Ishikawa (cell line): ENCODE measurements at regions not wholly inside any gene's neighbourhood (a gene's known extent, or its start where the extent isn't known, plus 50 kb on each side); places are given as distances from the start of the nearest gene placed in this dataset.

Source experiments
- CEBPB ChIP-seq: IDR thresholded peaks from 2 replicates; pipeline ENCODE4 v1.6.1; 2012
- CREB1 ChIP-seq: IDR thresholded peaks from 2 replicates; pipeline ENCODE4 v1.6.1; 2012; ENCODE audit warnings: low read depth
- EGR1 ChIP-seq: IDR thresholded peaks from 2 replicates; pipeline ENCODE4 v1.6.1; 2012
- EP300 ChIP-seq: IDR thresholded peaks from 2 replicates; pipeline ENCODE4 v1.6.1; 2012; ENCODE audit warnings: borderline replicate concordance
- FOXM1 ChIP-seq: IDR thresholded peaks from 2 replicates; pipeline ENCODE4 v1.6.1; 2012; ENCODE audit warnings: low read depth, borderline replicate concordance
- MAX ChIP-seq: IDR thresholded peaks from 2 replicates; pipeline ENCODE4 v1.6.1; 2012
- NFIC ChIP-seq: IDR thresholded peaks from 2 replicates; pipeline ENCODE4 v1.6.1; 2012
- RAD21 ChIP-seq: IDR thresholded peaks from 2 replicates; pipeline ENCODE4 v1.6.1; 2012; ENCODE audit warnings: low read depth
- REST ChIP-seq: IDR thresholded peaks from 2 replicates; pipeline ENCODE4 v1.6.1; 2012; ENCODE audit warnings: low read depth, mild to moderate bottlenecking
- TAF1 ChIP-seq: IDR thresholded peaks from 2 replicates; pipeline ENCODE4 v1.6.1; 2012; ENCODE audit warnings: low read depth, mild to moderate bottlenecking
- TCF12 ChIP-seq: IDR thresholded peaks from 2 replicates; pipeline ENCODE4 v1.6.1; 2012; ENCODE audit warnings: low read depth
- TEAD4 ChIP-seq: IDR thresholded peaks from 2 replicates; pipeline ENCODE4 v1.6.1; 2012
- USF1 ChIP-seq: IDR thresholded peaks from 2 replicates; pipeline ENCODE4 v1.6.1; 2012
- YY1 ChIP-seq: IDR thresholded peaks from 2 replicates; pipeline ENCODE4 v1.6.1; 2012; ENCODE audit warnings: low read depth
- ZBTB7A ChIP-seq: IDR thresholded peaks from 2 replicates; pipeline ENCODE4 v1.6.1; 2012; ENCODE audit warnings: low read depth

GRCh38 chr5:136613230-136613629, 247.9 kb upstream of the TRPC7 start:
- TF ChIP-seq EP300 = no peak
- no peak for TF ChIP-seq TCF12
- no peak for TF ChIP-seq USF1
- TF ChIP-seq YY1 = no peak
- TF ChIP-seq TEAD4 = no peak
- TF ChIP-seq TAF1 = no peak
- no peak for TF ChIP-seq MAX
- no peak for TF ChIP-seq EGR1
- TF ChIP-seq NFIC = no peak
- no peak for TF ChIP-seq ZBTB7A
- TF ChIP-seq REST = no peak
- TF ChIP-seq FOXM1 = no peak
- no peak for TF ChIP-seq CEBPB
- TF ChIP-seq CREB1 = no peak
- TF ChIP-seq RAD21 = no peak

- TF ChIP-seq TCF12 = no peak
- no peak for TF ChIP-seq TAF1
- TF ChIP-seq REST = no peak
- TF ChIP-seq CEBPB = no peak
- no peak for TF ChIP-seq USF1
- no peak for TF ChIP-seq NFIC
- TF ChIP-seq CREB1 = no peak
- no peak for TF ChIP-seq EGR1
- TF ChIP-seq YY1 = no peak
- TF ChIP-seq MAX = no peak
- TF ChIP-seq TEAD4 = no peak
- TF ChIP-seq EP300 = no peak
- TF ChIP-seq FOXM1 = no peak
- TF ChIP-seq ZBTB7A = no peak
- TF ChIP-seq RAD21 = no peak
Measured at GRCh38 chr5:136605638-136606037, 240.3 kb upstream of the TRPC7 start.

- TF ChIP-seq NFIC = no peak
- TF ChIP-seq TEAD4 = no peak
- no peak for TF ChIP-seq FOXM1
- no peak for TF ChIP-seq CEBPB
- TF ChIP-seq YY1 = no peak
- TF ChIP-seq EP300 = no peak
- no peak for TF ChIP-seq REST
- TF ChIP-seq MAX = no peak
- TF ChIP-seq CREB1 = no peak
- TF ChIP-seq TAF1 = no peak
- TF ChIP-seq EGR1 = no peak
Measured at GRCh38 chr5:136600306-136600705, 235.0 kb upstream of the TRPC7 start.

- no peak for TF ChIP-seq NFIC
- TF ChIP-seq CEBPB = no peak
- TF ChIP-seq USF1 = no peak
- no peak for TF ChIP-seq ZBTB7A
- no peak for TF ChIP-seq EP300
Measured at GRCh38 chr5:136598802-136599404, 233.6 kb upstream of the TRPC7 start.
